ENCODE measurements at regions not wholly inside any gene's neighbourhood (a gene's known extent, or its start where the extent isn't known, plus 50 kb on each side); places are given as distances from the start of the nearest gene placed in this dataset.
"Not testable (repeated sequence)": the region's sequence is repeated elsewhere in the genome, so short reads cannot be mapped to it uniquely, and the experiment has no call there.

- no peak for DNase-seq (ENCODE audit: extremely low spot score, unreplicated experiment)
- Mint-ChIP-seq H3K27me3 (ENCODE audit: unreplicated experiment) (no peaks in the 10 kb centered on the region), H3K27ac (ENCODE audit: unreplicated experiment) (no peak overlapping the region), H3K4me3 (ENCODE audit: unreplicated experiment) (no peak overlapping the region), H3K4me1 (ENCODE audit: unreplicated experiment) (no peaks in the 10 kb centered on the region), H3K9me3 (ENCODE audit: unreplicated experiment) (no peaks in the 10 kb centered on the region), H3K36me3 (ENCODE audit: unreplicated experiment) (no peaks in the 10 kb centered on the region)
- TF ChIP-seq CTCF (IDR thresholded peaks at IDR 0.05), result no peak
Measured at GRCh38 chr17:63221939-63222338, 224.2 kb downstream of the CYB561 start.

DNA sequence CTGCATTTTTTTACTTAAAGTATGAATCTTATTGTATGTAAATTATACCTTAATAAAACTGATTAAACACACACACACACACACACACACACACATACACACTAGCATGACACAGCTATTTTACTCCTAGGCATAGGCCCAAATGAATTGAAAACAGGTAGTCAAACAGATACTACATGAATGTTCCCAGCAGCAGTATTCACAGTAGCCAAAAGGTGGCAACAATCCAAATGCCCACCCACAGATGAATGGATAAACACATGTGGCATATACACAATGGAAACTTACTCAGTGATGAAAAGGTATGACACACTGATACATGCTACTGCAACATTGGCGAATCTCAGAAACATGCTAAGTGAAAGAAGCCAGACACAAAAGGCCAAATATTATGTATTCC, 223.5 kb downstream of the CYB561 start:
- Mint-ChIP-seq H3K27me3 (ENCODE audit: unreplicated experiment) (no peaks in the 10 kb centered on the region), H3K27ac (ENCODE audit: unreplicated experiment) (no peak overlapping the region), H3K9me3 (ENCODE audit: unreplicated experiment) (no peaks in the 10 kb centered on the region), H3K4me1 (ENCODE audit: unreplicated experiment) (no peaks in the 10 kb centered on the region), H3K36me3 (ENCODE audit: unreplicated experiment) (no peaks in the 10 kb centered on the region), H3K4me3 (ENCODE audit: unreplicated experiment) (no peak overlapping the region)
- TF ChIP-seq CTCF (IDR thresholded peaks at IDR 0.05), result no peak
- no peak for DNase-seq (ENCODE audit: extremely low spot score, unreplicated experiment)

DNA sequence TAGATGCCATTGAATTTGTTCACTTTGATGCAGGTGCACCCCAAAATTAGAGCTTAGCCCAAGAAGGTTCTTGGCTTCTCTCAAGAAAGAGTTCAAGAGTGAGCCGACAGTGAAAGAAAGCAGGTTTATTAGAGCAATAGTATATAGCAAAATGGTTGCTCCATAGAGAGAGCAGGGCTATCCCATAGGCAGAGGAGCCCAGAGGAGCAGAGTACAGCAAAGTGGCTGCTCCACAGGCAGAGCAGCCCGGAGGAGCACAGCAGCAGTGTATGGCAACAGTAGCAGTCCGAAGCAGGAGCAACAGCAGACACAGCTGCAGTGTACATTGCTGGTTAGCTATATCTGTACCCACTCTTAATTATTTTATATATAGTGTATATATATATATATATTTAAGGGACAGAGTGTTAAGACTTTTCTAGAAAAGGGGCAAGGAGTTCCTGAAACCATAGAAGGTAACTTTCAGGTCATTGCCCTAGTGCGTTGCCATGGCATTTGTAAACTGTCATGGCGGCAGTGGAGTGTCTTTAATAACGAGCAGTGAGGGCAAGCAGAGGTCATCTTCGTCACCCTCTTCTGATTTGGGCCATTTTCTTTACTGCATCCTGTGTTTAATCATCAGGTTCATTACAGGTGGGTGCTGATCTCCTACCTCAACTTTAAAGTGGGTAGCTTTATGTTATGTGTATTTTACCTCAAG, 222.7 kb downstream of the CYB561 start:
- Mint-ChIP-seq H3K9me3 (ENCODE audit: unreplicated experiment) (no peaks in the 10 kb centered on the region), H3K36me3 (ENCODE audit: unreplicated experiment) (no peaks in the 10 kb centered on the region), H3K4me3 (ENCODE audit: unreplicated experiment) (no peak overlapping the region), H3K27me3 (ENCODE audit: unreplicated experiment) (no peaks in the 10 kb centered on the region), H3K4me1 (ENCODE audit: unreplicated experiment) (no peaks in the 10 kb centered on the region), H3K27ac (ENCODE audit: unreplicated experiment) (no peak overlapping the region)
- DNase-seq (ENCODE audit: extremely low spot score, unreplicated experiment), result no peak
- TF ChIP-seq CTCF (IDR thresholded peaks at IDR 0.05), result no peak

GRCh38 chr17:63224644-63225043, 221.5 kb downstream of the CYB561 start:
- H3K4me3 Mint-ChIP-seq (ENCODE audit: unreplicated experiment), result no peak overlapping the region
- no peaks in the 10 kb centered on the region for H3K4me1 Mint-ChIP-seq (ENCODE audit: unreplicated experiment)

DNA sequence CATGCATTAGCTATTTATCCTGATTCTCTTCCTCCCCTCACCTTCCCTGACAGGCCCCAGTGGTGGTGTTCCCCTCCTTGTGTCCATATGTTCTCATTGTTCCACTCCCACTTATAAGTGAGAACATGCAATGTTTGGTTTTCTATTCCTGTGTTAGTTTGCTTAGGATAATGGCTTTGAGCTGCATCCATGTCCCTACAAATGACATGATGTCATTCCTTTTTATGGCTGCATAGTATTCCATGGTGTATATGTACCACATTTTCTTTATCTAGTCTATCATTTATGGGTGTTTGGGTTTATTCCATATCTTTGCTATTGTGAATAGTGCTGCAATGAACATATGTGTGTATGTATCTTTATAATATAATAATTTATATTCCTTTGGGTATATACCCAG, 219.4 kb downstream of the CYB561 start:
- Mint-ChIP-seq H3K36me3 (ENCODE audit: unreplicated experiment) (peaks cover 12% of the 10 kb centered on the region), H3K9me3 (ENCODE audit: unreplicated experiment) (peaks cover 15% of the 10 kb centered on the region)
- not testable (repeated sequence) for H3K27me3 Mint-ChIP-seq (ENCODE audit: unreplicated experiment); H3K4me3 Mint-ChIP-seq (ENCODE audit: unreplicated experiment); DNase-seq (ENCODE audit: extremely low spot score, unreplicated experiment); H3K27ac Mint-ChIP-seq (ENCODE audit: unreplicated experiment); H3K4me1 Mint-ChIP-seq (ENCODE audit: unreplicated experiment)

More at GRCh38 chr17:63224644-63225043, 221.5 kb downstream of the CYB561 start:
- no peak overlapping the region for H3K27ac Mint-ChIP-seq (ENCODE audit: unreplicated experiment)
- H3K9me3 Mint-ChIP-seq (ENCODE audit: unreplicated experiment), result no peaks in the 10 kb centered on the region
- TF ChIP-seq CTCF (IDR thresholded peaks at IDR 0.05), result no peak
- no peaks in the 10 kb centered on the region for H3K36me3 Mint-ChIP-seq (ENCODE audit: unreplicated experiment)
- no peak for DNase-seq (ENCODE audit: extremely low spot score, unreplicated experiment)
- no peaks in the 10 kb centered on the region for H3K27me3 Mint-ChIP-seq (ENCODE audit: unreplicated experiment)

DNA sequence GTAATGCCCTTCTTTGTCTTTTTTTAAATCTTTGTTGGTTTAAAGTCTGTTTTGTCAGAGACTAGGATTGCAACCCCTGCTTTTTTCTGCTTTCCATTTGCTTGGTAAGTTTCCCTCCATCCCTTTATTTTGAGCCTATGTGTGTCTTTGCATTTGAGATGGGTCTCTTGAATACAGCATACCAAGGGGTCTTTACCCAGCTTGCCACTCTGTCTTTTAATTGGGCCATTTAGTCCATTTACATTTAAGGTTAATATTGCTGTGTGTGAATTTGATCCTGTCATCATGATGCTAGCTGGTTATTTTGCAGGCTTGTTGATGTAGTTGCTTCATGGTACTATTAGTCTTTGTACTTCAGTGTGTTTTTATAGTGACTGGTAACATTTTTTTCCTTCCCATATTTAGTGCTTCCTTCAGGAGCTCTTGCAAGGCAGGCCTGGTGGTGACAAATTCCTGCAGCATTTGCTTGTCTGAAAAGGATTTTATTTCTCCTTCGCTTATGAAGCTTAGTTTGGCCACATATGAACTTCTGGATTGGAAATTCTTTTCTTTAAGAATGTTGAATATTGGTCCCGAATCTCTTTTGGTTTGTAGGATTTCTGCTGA, 215.0 kb downstream of the CYB561 start:
- peaks cover 26% of the 10 kb centered on the region for H3K36me3 Mint-ChIP-seq (ENCODE audit: unreplicated experiment)
- not testable (repeated sequence) for DNase-seq (ENCODE audit: extremely low spot score, unreplicated experiment); H3K4me1 Mint-ChIP-seq (ENCODE audit: unreplicated experiment); H3K27ac Mint-ChIP-seq (ENCODE audit: unreplicated experiment); H3K4me3 Mint-ChIP-seq (ENCODE audit: unreplicated experiment); H3K27me3 Mint-ChIP-seq (ENCODE audit: unreplicated experiment)
- peaks cover 20% of the 10 kb centered on the region for H3K9me3 Mint-ChIP-seq (ENCODE audit: unreplicated experiment)
